HG02571 (cell line): ENCODE measurements at regions not wholly inside any gene's neighbourhood (a gene's known extent, or its start where the extent isn't known, plus 50 kb on each side); places are given as distances from the start of the nearest gene placed in this dataset.
A peak's percentile ranks its signal among the peaks of the same experiment; 100 is the strongest.
"Not testable (repeated sequence)": the region's sequence is repeated elsewhere in the genome, so short reads cannot be mapped to it uniquely, and the experiment has no call there.

Source experiments
- ATAC-seq: cut with Tn5 transposase; IDR thresholded peaks from one replicate; pipeline ENCODE4 v1.9.1; 2021; ENCODE audit warnings: mild to moderate bottlenecking, moderate library complexity; ENCODE audit not compliant: unreplicated experiment

- no peak for ATAC-seq
These were observed 277.1 kb downstream of the EDEM1 start for GRCh38 chr3:5464649-5465048.

- no peak for ATAC-seq
These were observed 277.7 kb downstream of the EDEM1 start for GRCh38 chr3:5465183-5465582.

GRCh38 chr3:5466065-5466464, 278.6 kb downstream of the EDEM1 start:
- no peak for ATAC-seq

- ATAC-seq = no peak
These were observed 279.2 kb downstream of the EDEM1 start for GRCh38 chr3:5466717-5467116.

GRCh38 chr3:5473471-5473870, 286.0 kb downstream of the EDEM1 start:
- no peak for ATAC-seq

GRCh38 chr3:5476403-5476802, 288.9 kb downstream of the EDEM1 start:
- no peak for ATAC-seq

GRCh38 chr3:5479229-5479799, 291.8 kb downstream of the EDEM1 start:
- ATAC-seq = no peak

- ATAC-seq = no peak
These were observed 292.7 kb downstream of the EDEM1 start for GRCh38 chr3:5480190-5480589.

- ATAC-seq = peak; percentile 50
These were observed 297.9 kb downstream of the EDEM1 start for GRCh38 chr3:5485427-5485826.

GRCh38 chr3:5488771-5489170, 301.3 kb downstream of the EDEM1 start:
- ATAC-seq = no peak

GRCh38 chr3:5489536-5489935, 302.0 kb downstream of the EDEM1 start:
- no peak for ATAC-seq

- ATAC-seq = no peak
These were observed 307.5 kb downstream of the EDEM1 start for GRCh38 chr3:5494905-5495519.

GRCh38 chr3:5497497-5497896, 310.0 kb downstream of the EDEM1 start:
- no peak for ATAC-seq

- ATAC-seq = peak; percentile 22
These were observed 311.5 kb downstream of the EDEM1 start for GRCh38 chr3:5498981-5499380.

- ATAC-seq = peak; percentile 88
These were observed 311.9 kb downstream of the EDEM1 start for GRCh38 chr3:5499404-5499803.

- ATAC-seq = no peak
These were observed 315.6 kb downstream of the EDEM1 start for GRCh38 chr3:5503136-5503535.

- no peak for ATAC-seq
These were observed 316.6 kb downstream of the EDEM1 start for GRCh38 chr3:5504135-5504534.

- no peak for ATAC-seq
These were observed 317.7 kb downstream of the EDEM1 start for GRCh38 chr3:5505163-5505562.

GRCh38 chr3:5505997-5506396, 318.5 kb downstream of the EDEM1 start:
- ATAC-seq = no peak

GRCh38 chr3:5508860-5509259, 321.4 kb downstream of the EDEM1 start:
- ATAC-seq = not testable (repeated sequence)

GRCh38 chr3:5510300-5510699, 322.8 kb downstream of the EDEM1 start:
- no peak for ATAC-seq

- ATAC-seq = no peak
These were observed 330.4 kb downstream of the EDEM1 start for GRCh38 chr3:5517921-5518320.

GRCh38 chr3:5520237-5520636, 332.7 kb downstream of the EDEM1 start:
- ATAC-seq = no peak
